AG09319 (cell line): ENCODE measurements at regions not wholly inside any gene's neighbourhood (a gene's known extent, or its start where the extent isn't known, plus 50 kb on each side); places are given as distances from the start of the nearest gene placed in this dataset.

Experiments
- DNase-seq: peaks from one replicate; pipeline ENCODE4 v3.0.0-alpha.2; 2010; ENCODE audit warnings: low read depth; ENCODE audit errors: extremely low read depth
- CTCF ChIP-seq: IDR thresholded peaks from 2 replicates; pipeline ENCODE4 v1.5.1; 2011; ENCODE audit warnings: low read depth, mild to moderate bottlenecking, inconsistent platforms, low read length, moderate library complexity

GRCh38 chr6:151701911-151702562, 105.4 kb upstream of the ESR1 start:
- TF ChIP-seq CTCF = no peak
- DNase-seq = no peak

GRCh38 chr6:151702851-151703658, 104.4 kb upstream of the ESR1 start:
- DNase-seq = no peak

GRCh38 chr6:151704383-151704782, 103.1 kb upstream of the ESR1 start:
- no peak for TF ChIP-seq CTCF
- DNase-seq = no peak

More at GRCh38 chr6:151702851-151703658, 104.4 kb upstream of the ESR1 start:
- TF ChIP-seq CTCF = no peak

- no peak for TF ChIP-seq CTCF
Measured at GRCh38 chr6:151705993-151706733, 101.3 kb upstream of the ESR1 start.

GRCh38 chr6:151709329-151709728, 98.2 kb upstream of the ESR1 start:
- TF ChIP-seq CTCF = no peak
- DNase-seq = no peak

More at GRCh38 chr6:151705993-151706733, 101.3 kb upstream of the ESR1 start:
- DNase-seq = no peak

GRCh38 chr6:151716526-151716932, 91.0 kb upstream of the ESR1 start:
- no peak for DNase-seq
- TF ChIP-seq CTCF = no peak

- TF ChIP-seq CTCF = no peak
- DNase-seq = no peak
Measured at GRCh38 chr6:151719070-151719469, 88.4 kb upstream of the ESR1 start.
